GM12878 (cell line): ENCODE measurements at regions not wholly inside any gene's neighbourhood (a gene's known extent, or its start where the extent isn't known, plus 50 kb on each side); places are given as distances from the start of the nearest gene placed in this dataset.

Experiments
- ATAC-seq: fragments of 200-7000 bp; cut with Tn5 transposase; 3 replicates; pipeline ENCODE4 v1.9.1; 2020; ENCODE audit warnings: mild to moderate bottlenecking, moderate library complexity
- BruUV-seq: library from RNA; stranded (reverse); fragments of 400-500 nt; replicated peaks from 2 replicates; lab custom pipeline; 2021; lab: Mats Ljungman, UMichigan
- CTCF ChIA-PET: fragments of 300-600 bp; sonication (Branson Sonifier 250); formaldehyde crosslinking; extraction: SDS; loops from one replicate; lab custom pipeline; 2021; ENCODE audit warnings: inconsistent platforms; lab: Yijun Ruan, JAX
- POLR2A ChIA-PET: fragments of 350-600 bp; formaldehyde crosslinking; extraction: SDS; loops from one replicate; lab custom pipeline; 2021; ENCODE audit warnings: inconsistent platforms; lab: Charles Lee
- RAD21 ChIA-PET: fragments of 300-600 bp; sonication (Branson Sonifier 250); formaldehyde crosslinking; loops from one replicate; lab custom pipeline; 2023; ENCODE audit warnings: antibody characterized with exemption; ENCODE audit not compliant: unreplicated experiment; lab: Charles Lee
- SMC1A ChIA-PET: fragments of 300-600 bp; sonication (Branson Sonifier 250); formaldehyde crosslinking; loops from one replicate; lab custom pipeline; 2023; ENCODE audit not compliant: unreplicated experiment, uncharacterized antibody; lab: Charles Lee
- DNase-seq: peaks from one replicate; pipeline ENCODE4 v3.0.0-alpha.2; 2011; ENCODE audit warnings: low read depth, low spot score
- FAIRE-seq: peaks from 3 replicates; lab custom pipeline; 2011; peaks lifted over from hg19 to GRCh38; lab: Jason Lieb, UNC
- H2AFZ ChIP-seq: 2 replicates; pipeline ENCODE4 v1.6.0; 2011; ENCODE audit warnings: low read depth, low read length, control low read depth; ENCODE audit not compliant: control insufficient read depth
- H3K27ac ChIP-seq: 2 replicates; pipeline ENCODE4 v1.5.1; 2011; ENCODE audit warnings: control low read depth; ENCODE audit not compliant: control insufficient read depth, insufficient read depth
- H3K27me3 ChIP-seq, 2 experiments: replicated peaks in 1 of 2; 2 replicates each; pipeline versions ENCODE4 v1.6.0 to v1.6.1; 2011; ENCODE audit warnings: low read length in 1 of 2; ENCODE audit not compliant: control insufficient read depth in 2 of 2, insufficient read depth in 2 of 2
- H3K36me3 ChIP-seq, 2 experiments: 2 replicates each; pipeline ENCODE4 v1.5.1; 2011; ENCODE audit warnings: low read length in 1 of 2; ENCODE audit not compliant: control insufficient read depth in 2 of 2, insufficient read depth in 2 of 2
- H3K4me1 ChIP-seq: 2 replicates; pipeline ENCODE4 v1.6.1; 2011; ENCODE audit warnings: mild to moderate bottlenecking, low read length, moderate library complexity, mixed read lengths; ENCODE audit not compliant: control insufficient read depth, insufficient read depth
- H3K4me2 ChIP-seq: 2 replicates; pipeline ENCODE4 v1.6.0; 2011; ENCODE audit warnings: control low read depth; ENCODE audit not compliant: control insufficient read depth, insufficient read depth
- H3K4me3 ChIP-seq: fragments of 200-600 bp; sonication (generic); 2 replicates; pipeline ENCODE4 v1.5.1; 2016
- H3K79me2 ChIP-seq: 2 replicates; pipeline ENCODE4 v1.6.0; 2011; ENCODE audit warnings: low read length; ENCODE audit not compliant: control insufficient read depth, insufficient read depth
- H3K9ac ChIP-seq: 2 replicates; pipeline ENCODE4 v1.8.0; 2011; ENCODE audit warnings: low read length, control low read depth, mixed read lengths; ENCODE audit not compliant: control insufficient read depth, insufficient read depth
- H3K9me3 ChIP-seq: replicated peaks from 3 replicates; pipeline ENCODE4 v1.5.1; 2011; ENCODE audit warnings: mild to moderate bottlenecking, low read length; ENCODE audit not compliant: control insufficient read depth, insufficient read depth
- H4K20me1 ChIP-seq: 2 replicates; pipeline ENCODE4 v1.6.0; 2011; ENCODE audit not compliant: control insufficient read depth, insufficient read depth
- CREM ChIP-seq: IDR thresholded peaks from 2 replicates; pipeline ENCODE4 v1.6.1; 2014; ENCODE audit warnings: antibody characterized with exemption, low read depth
- MYC ChIP-seq: IDR thresholded peaks from 2 replicates; pipeline ENCODE4 v1.6.1; 2011; ENCODE audit warnings: mild to moderate bottlenecking, low read length, moderate library complexity, inconsistent platforms; ENCODE audit not compliant: insufficient read depth, insufficient replicate concordance, insufficient read length, severe bottlenecking
- POLR2AphosphoS5 ChIP-seq: IDR thresholded peaks from 2 replicates; pipeline ENCODE4 v1.6.1; 2011; ENCODE audit warnings: mild to moderate bottlenecking, low read length, inconsistent platforms
- SIX5 ChIP-seq: IDR thresholded peaks from 2 replicates; pipeline ENCODE4 v1.6.1; 2011; ENCODE audit warnings: mild to moderate bottlenecking, low read depth, low read length, moderate library complexity; ENCODE audit not compliant: severe bottlenecking
- SREBF2 ChIP-seq: IDR thresholded peaks from 2 replicates; pipeline ENCODE4 v1.6.1; 2012; ENCODE audit warnings: mild to moderate bottlenecking, low read length
- TCF3 ChIP-seq: IDR thresholded peaks from 2 replicates; pipeline ENCODE4 v1.6.1; 2012; ENCODE audit warnings: low read depth, mild to moderate bottlenecking, low read length, borderline replicate concordance; ENCODE audit not compliant: insufficient read depth
- WGBS: methylation state at CpG from one replicate; pipeline ENCODE4 v1.1.6; 2016; ENCODE audit warnings: low lambda C conversion rate; ENCODE audit not compliant: insufficient replicate concordance, insufficient coverage; ENCODE audit errors: missing lambda C conversion rate; 5-methylcytosine and 5-hydroxymethylcytosine counted together
- in situ Hi-C: fragments of 300-500 bp; cut with MboI; formaldehyde crosslinking; loops from 9 replicates; pipeline ENCODE4 v1.14.3; 2018; ENCODE audit warnings: mixed read lengths
- intact Hi-C: fragments of 100-400 bp; cut with micrococcal nuclease; formaldehyde crosslinking; loops from one replicate; pipeline ENCODE4 v1.14.2; 2022; ENCODE audit not compliant: unreplicated experiment
- TF ChIP-seq, protein P1 (sequence below): IDR thresholded peaks from 2 replicates; pipeline ENCODE4 v1.6.1; 2012; ENCODE audit warnings: mild to moderate bottlenecking, low read depth, low read length
- TF ChIP-seq, protein P2 (sequence below): IDR thresholded peaks from 2 replicates; pipeline ENCODE4 v1.6.1; 2011; ENCODE audit warnings: mild to moderate bottlenecking, low read depth, low read length, moderate library complexity; ENCODE audit not compliant: insufficient replicate concordance
- TF ChIP-seq, protein P3 (sequence below): fragments of 450-650 bp; IDR thresholded peaks from 2 replicates; pipeline ENCODE4 v1.6.1; 2018; ENCODE audit warnings: mild to moderate bottlenecking, low read depth, moderate library complexity; ENCODE audit not compliant: partially characterized antibody

DNA sequence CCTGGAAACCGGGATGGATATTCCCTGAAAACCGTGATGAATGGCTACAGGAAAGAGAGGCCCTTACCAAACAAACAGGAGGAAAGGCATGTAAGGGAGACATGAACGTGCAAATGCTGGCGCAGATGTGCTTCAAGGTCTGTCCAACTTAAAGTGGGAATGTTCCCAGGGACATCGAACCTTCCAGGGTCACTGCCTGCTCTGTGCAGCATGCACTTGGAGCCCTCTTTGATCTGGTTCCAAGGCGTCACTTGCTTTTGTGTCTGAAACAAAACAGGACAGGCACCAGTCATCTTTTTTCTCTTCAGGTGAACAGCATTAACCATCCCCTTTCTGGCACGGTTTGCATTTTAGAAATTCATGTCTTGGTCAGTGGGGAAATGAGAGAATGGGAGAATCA is 479.4 kb downstream of the RASEF start:
- RAD21 ChIA-PET = no interaction called here
- CTCF ChIA-PET = no interaction called here
- Histone ChIP-seq H3K4me3 (no peak overlapping the region), H3K36me3 (no peaks in the 10 kb centered on the region), H3K27ac (no peak overlapping the region), H3K79me2 (no peaks in the 10 kb centered on the region), H3K9me3 (no peaks in the 10 kb centered on the region), H3K27me3 (no peaks in the 10 kb centered on the region), H3K4me1 (no peaks in the 10 kb centered on the region), H2AFZ (no peak overlapping the region), H3K4me2 (no peak overlapping the region), H3K9ac (no peak overlapping the region), H4K20me1 (no peaks in the 10 kb centered on the region)
- intact Hi-C loops (no loop called here), in situ Hi-C loops (no loop called here)
- FAIRE-seq (no peak), DNase-seq (no peak), ATAC-seq (no peak)
- TF ChIP-seq SREBF2 = no peak
- no peak for TF ChIP-seq MYC
- TF ChIP-seq, protein P1, sequence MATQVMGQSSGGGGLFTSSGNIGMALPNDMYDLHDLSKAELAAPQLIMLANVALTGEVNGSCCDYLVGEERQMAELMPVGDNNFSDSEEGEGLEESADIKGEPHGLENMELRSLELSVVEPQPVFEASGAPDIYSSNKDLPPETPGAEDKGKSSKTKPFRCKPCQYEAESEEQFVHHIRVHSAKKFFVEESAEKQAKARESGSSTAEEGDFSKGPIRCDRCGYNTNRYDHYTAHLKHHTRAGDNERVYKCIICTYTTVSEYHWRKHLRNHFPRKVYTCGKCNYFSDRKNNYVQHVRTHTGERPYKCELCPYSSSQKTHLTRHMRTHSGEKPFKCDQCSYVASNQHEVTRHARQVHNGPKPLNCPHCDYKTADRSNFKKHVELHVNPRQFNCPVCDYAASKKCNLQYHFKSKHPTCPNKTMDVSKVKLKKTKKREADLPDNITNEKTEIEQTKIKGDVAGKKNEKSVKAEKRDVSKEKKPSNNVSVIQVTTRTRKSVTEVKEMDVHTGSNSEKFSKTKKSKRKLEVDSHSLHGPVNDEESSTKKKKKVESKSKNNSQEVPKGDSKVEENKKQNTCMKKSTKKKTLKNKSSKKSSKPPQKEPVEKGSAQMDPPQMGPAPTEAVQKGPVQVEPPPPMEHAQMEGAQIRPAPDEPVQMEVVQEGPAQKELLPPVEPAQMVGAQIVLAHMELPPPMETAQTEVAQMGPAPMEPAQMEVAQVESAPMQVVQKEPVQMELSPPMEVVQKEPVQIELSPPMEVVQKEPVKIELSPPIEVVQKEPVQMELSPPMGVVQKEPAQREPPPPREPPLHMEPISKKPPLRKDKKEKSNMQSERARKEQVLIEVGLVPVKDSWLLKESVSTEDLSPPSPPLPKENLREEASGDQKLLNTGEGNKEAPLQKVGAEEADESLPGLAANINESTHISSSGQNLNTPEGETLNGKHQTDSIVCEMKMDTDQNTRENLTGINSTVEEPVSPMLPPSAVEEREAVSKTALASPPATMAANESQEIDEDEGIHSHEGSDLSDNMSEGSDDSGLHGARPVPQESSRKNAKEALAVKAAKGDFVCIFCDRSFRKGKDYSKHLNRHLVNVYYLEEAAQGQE = no peak
- TF ChIP-seq, protein P2, sequence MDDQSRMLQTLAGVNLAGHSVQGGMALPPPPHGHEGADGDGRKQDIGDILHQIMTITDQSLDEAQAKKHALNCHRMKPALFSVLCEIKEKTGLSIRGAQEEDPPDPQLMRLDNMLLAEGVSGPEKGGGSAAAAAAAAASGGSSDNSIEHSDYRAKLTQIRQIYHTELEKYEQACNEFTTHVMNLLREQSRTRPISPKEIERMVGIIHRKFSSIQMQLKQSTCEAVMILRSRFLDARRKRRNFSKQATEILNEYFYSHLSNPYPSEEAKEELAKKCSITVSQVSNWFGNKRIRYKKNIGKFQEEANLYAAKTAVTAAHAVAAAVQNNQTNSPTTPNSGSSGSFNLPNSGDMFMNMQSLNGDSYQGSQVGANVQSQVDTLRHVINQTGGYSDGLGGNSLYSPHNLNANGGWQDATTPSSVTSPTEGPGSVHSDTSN = no peak
- no peak for TF ChIP-seq POLR2AphosphoS5
- TF ChIP-seq, protein P3, sequence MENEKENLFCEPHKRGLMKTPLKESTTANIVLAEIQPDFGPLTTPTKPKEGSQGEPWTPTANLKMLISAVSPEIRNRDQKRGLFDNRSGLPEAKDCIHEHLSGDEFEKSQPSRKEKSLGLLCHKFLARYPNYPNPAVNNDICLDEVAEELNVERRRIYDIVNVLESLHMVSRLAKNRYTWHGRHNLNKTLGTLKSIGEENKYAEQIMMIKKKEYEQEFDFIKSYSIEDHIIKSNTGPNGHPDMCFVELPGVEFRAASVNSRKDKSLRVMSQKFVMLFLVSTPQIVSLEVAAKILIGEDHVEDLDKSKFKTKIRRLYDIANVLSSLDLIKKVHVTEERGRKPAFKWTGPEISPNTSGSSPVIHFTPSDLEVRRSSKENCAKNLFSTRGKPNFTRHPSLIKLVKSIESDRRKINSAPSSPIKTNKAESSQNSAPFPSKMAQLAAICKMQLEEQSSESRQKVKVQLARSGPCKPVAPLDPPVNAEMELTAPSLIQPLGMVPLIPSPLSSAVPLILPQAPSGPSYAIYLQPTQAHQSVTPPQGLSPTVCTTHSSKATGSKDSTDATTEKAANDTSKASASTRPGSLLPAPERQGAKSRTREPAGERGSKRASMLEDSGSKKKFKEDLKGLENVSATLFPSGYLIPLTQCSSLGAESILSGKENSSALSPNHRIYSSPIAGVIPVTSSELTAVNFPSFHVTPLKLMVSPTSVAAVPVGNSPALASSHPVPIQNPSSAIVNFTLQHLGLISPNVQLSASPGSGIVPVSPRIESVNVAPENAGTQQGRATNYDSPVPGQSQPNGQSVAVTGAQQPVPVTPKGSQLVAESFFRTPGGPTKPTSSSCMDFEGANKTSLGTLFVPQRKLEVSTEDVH = no peak
- no peak for TF ChIP-seq CREM
- TF ChIP-seq SIX5 = no peak
- no peak for TF ChIP-seq TCF3
- SMC1A ChIA-PET = no interaction called here
- 6% methylated on average over 7 of the region's 7 CpGs for WGBS
- POLR2A ChIA-PET = no interaction called here
- BruUV-seq = no TSS peak
